ENCODE measurements at regions not wholly inside any gene's neighbourhood (a gene's known extent, or its start where the extent isn't known, plus 50 kb on each side); places are given as distances from the start of the nearest gene placed in this dataset.

DNA sequence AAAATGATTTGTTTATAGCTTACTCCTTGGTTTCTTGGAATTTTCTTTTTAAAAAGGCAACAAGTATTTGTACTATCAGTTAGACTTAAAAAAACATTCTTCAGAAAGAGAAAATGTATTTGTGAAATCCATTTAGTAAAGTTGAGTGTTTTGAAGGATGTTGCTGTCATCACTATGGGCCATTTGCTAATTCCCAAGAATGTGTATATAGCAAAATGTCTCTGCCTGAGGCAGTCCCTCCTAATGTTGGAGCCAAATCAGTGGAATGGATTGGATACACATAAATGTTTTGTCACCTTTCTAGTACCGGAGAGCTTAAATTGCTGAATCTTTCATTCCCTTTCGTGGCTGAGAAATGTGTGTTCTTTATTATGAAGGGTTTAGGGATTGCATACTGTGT, 890.2 kb upstream of the ZEB2 start:
- no peak for TF ChIP-seq POLR2A (IDR thresholded peaks at IDR 0.05)
- TF ChIP-seq, protein P1, sequence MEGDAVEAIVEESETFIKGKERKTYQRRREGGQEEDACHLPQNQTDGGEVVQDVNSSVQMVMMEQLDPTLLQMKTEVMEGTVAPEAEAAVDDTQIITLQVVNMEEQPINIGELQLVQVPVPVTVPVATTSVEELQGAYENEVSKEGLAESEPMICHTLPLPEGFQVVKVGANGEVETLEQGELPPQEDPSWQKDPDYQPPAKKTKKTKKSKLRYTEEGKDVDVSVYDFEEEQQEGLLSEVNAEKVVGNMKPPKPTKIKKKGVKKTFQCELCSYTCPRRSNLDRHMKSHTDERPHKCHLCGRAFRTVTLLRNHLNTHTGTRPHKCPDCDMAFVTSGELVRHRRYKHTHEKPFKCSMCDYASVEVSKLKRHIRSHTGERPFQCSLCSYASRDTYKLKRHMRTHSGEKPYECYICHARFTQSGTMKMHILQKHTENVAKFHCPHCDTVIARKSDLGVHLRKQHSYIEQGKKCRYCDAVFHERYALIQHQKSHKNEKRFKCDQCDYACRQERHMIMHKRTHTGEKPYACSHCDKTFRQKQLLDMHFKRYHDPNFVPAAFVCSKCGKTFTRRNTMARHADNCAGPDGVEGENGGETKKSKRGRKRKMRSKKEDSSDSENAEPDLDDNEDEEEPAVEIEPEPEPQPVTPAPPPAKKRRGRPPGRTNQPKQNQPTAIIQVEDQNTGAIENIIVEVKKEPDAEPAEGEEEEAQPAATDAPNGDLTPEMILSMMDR (IDR thresholded peaks at IDR 0.05), result no peak
